ENCODE measurements at regions not wholly inside any gene's neighbourhood (a gene's known extent, or its start where the extent isn't known, plus 50 kb on each side); places are given as distances from the start of the nearest gene placed in this dataset.

DNA sequence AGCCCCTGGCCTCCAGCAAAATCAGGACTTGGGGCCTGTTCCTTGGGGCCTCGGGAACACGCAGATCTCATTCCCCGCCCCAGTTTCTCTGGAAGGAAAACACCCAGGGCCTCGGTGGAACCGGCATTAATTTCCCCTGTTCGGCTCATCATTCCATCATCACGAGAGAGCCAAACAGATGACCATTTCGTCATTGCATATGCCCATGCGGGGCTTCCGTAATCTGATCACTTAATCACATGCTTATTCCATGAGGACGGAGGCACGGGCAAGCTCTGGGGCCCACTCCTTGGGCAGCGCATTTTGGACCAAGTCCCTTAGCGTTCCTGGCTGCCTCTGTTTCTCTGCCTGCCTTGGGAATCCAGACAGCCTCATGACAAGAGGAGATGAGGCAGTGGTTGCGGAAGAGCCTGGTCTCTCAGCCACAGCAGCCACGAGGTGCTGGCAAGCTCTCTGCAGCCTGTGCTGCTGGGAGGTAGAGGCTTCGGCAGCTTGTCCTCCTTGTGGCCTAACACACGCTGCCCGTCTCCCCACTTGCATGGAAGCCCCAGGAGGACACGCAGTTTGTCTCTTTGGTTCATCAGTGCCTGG, 65.0 kb upstream of the IER5L start:
- TF ChIP-seq, protein P1, sequence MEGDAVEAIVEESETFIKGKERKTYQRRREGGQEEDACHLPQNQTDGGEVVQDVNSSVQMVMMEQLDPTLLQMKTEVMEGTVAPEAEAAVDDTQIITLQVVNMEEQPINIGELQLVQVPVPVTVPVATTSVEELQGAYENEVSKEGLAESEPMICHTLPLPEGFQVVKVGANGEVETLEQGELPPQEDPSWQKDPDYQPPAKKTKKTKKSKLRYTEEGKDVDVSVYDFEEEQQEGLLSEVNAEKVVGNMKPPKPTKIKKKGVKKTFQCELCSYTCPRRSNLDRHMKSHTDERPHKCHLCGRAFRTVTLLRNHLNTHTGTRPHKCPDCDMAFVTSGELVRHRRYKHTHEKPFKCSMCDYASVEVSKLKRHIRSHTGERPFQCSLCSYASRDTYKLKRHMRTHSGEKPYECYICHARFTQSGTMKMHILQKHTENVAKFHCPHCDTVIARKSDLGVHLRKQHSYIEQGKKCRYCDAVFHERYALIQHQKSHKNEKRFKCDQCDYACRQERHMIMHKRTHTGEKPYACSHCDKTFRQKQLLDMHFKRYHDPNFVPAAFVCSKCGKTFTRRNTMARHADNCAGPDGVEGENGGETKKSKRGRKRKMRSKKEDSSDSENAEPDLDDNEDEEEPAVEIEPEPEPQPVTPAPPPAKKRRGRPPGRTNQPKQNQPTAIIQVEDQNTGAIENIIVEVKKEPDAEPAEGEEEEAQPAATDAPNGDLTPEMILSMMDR (conservative IDR thresholded peaks at IDR 0.05; ENCODE audit: low read depth): no peak
- DNase-seq (ENCODE audit: low spot score): no peak
- ChIA-PET CTCF (no interaction called here), POLR2A (ENCODE audit: low non-redundant PET) (no interaction called here)
- H3K27ac ChIP-seq: no peak overlapping the region

DNA sequence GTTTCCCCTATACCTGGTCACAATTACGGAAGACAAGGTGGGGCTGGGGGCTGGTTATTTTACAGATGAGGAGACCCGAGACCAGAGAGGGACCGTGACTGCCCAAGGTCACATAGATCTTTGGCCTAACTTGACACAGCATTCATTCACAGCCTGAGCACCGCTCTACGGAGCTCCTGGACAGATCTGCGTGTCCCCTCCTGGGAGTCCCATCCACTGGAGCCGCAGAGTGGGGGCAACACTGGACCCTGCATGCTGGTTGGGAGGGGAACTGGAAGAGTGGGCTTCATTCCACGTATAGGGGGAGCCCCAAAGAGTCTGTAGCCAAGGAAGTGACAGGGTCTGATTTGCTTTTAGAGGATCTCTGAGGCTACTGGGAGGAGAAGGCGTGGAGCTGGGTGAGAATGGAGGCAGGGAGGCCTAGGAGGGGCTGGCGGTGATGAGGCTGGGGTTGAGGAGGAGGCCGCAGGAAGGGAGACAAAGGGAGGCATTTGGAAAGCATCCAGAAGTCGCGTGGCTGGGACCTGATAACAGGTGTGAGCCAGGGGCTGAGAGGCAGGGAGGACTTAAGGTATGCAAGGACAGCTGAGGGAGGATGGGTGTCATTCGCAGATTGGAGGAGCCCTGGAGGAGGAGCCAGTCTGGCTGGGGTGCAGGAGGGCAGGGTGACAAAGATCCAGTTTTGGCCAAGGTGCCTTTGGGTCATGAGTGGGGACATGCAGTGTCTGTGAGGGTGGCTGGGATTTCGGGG, 64.3 kb upstream of the IER5L start:
- CTCF ChIA-PET: interaction anchor here (0.7 kb wide), 1 partner anchor 34 kb away, joined by 5 read pairs; no protein-coding TSS in a partner anchor
- no peak for DNase-seq (ENCODE audit: low spot score)
- POLR2A ChIA-PET (ENCODE audit: low non-redundant PET): no interaction called here
- TF ChIP-seq, protein P1 (conservative IDR thresholded peaks at IDR 0.05; ENCODE audit: low read depth): no peak
- H3K27ac ChIP-seq: no peak overlapping the region

DNA sequence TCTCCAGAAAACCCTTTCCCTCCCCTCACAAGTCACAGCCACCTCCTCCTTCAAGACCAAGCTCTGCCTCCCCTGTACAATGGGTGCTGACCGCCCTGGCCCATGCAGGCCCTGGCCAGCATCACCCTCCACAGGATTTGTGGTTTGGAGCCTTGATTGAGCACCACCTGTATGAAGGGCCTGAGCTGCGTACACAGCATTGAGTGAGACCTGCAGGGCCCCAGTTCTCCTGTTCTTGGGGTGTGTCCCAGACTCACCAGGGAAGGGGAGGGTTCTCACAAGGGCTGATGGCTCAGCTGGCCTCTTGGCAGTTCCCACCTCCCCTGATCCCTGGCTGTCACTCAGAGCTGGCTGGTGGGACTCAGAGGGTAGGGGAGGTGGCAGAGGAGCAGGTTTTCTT, 63.7 kb upstream of the IER5L start:
- H3K27ac ChIP-seq: no peak overlapping the region
- DNase-seq (ENCODE audit: low spot score): no peak
- ChIA-PET CTCF (interaction anchor here (0.6 to 0.7 kb wide), 2 partner anchors 34 to 414 kb away, joined by 3 to 5 read pairs; no protein-coding TSS in a partner anchor), POLR2A (ENCODE audit: low non-redundant PET) (no interaction called here)
- TF ChIP-seq, protein P1 (conservative IDR thresholded peaks at IDR 0.05; ENCODE audit: low read depth): no peak

DNA sequence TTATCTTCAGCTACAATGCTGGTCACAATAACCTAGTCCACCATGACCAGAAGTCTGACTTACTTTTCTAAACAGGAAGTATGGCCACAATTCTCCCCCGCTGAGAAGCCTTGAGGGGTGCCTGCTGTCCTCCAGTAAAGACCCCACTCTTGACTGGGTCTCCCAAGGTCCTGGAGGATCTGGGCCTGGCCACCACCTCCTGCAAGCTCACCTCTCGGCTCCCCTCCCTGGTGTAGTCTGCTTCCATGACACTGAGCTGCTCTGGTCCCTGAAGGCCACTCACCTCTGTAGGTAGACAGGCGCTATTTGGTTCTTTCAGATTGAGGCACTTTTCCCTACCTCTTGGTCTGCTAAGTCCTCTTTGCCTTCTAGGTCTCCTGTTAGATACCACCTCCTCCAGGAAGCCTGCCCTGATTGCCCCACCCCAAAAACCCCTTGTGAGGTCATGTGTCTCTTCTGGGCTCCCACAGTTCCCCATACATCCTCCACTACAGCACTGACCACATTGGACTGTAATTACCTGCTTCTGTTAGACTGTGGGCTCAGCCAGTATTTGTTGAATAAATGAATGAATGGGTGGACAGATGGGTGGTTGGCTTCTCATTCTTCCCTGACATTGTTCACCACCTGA, 62.6 kb upstream of the IER5L start:
- CTCF ChIA-PET: no interaction called here
- H3K27ac ChIP-seq: no peak overlapping the region; the same call in 1 of the 2 replicates
- TF ChIP-seq, protein P1 (conservative IDR thresholded peaks at IDR 0.05; ENCODE audit: low read depth): no peak
- no peak for DNase-seq (ENCODE audit: low spot score)
- POLR2A ChIA-PET (ENCODE audit: low non-redundant PET): no interaction called here

DNA sequence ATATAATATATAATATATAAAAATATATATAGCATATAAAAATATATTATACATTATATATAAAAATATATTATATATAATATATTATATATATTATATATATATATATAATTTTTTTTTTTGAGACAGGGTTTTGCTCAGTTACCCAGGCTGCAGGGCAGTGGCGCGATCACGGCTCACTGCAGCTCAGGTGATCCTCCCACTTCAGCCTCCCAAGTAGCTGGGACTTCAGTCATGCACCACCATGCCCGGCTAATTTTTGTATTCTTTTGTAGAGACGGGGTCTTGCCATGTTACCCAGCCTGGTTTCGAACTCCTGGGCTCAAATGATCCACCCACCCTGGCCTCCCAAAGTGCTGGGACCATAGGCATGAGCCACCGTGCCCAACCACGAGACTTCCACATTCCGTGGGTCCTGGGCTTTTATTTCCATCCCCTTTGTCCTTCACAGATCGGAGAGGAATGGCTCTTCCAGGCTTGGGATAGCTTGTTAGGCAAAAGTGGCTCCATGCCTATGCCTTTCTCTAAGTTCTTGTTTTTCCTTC, 62.0 kb upstream of the IER5L start:
- ChIA-PET POLR2A (ENCODE audit: low non-redundant PET) (no interaction called here), CTCF (no interaction called here)
- H3K27ac ChIP-seq: no peak overlapping the region
- DNase-seq (ENCODE audit: low spot score): no peak
- TF ChIP-seq, protein P1 (conservative IDR thresholded peaks at IDR 0.05; ENCODE audit: low read depth): no peak

DNA sequence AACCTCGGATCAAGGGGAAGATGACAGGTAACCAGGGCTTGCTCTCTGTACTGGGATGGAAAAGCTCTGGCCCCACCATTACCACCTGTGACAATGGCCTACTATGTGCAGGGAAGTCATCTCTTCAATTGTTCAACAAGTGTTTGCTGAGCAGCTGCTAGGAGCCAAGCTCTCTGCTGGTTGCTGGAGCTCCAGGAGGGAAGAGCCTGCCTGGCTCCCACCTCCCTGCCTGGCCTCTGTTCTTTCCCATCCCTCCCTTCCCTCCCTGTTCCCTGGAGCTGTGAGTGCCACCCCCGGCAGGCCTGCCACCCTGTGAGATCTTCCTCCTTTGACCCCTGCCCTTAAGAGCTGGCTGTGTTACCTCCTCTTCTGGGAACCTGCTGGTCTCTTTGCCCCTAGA, 59.7 kb upstream of the IER5L start:
- DNase-seq (ENCODE audit: low spot score): no peak
- H3K27ac ChIP-seq: no peak overlapping the region
- TF ChIP-seq, protein P1 (conservative IDR thresholded peaks at IDR 0.05; ENCODE audit: low read depth): no peak
- POLR2A ChIA-PET (ENCODE audit: low non-redundant PET): no interaction called here
- CTCF ChIA-PET: interaction anchor here (0.5 to 1.3 kb wide), 5 partner anchors 12 to 313 kb away, joined by 3 to 5 read pairs (median 4); no protein-coding TSS in a partner anchor
